NCI-H2227 (cell line): ENCODE measurements at regions not wholly inside any gene's neighbourhood (a gene's known extent, or its start where the extent isn't known, plus 50 kb on each side); places are given as distances from the start of the nearest gene placed in this dataset.
A peak's percentile ranks its signal among the peaks of the same experiment; 100 is the strongest.

ENCODE experiments used
- DNase-seq: peaks from one replicate; lab custom pipeline; 2025; ENCODE audit not compliant: unreplicated experiment; lab: John Stamatoyannopoulos, UW

DNA sequence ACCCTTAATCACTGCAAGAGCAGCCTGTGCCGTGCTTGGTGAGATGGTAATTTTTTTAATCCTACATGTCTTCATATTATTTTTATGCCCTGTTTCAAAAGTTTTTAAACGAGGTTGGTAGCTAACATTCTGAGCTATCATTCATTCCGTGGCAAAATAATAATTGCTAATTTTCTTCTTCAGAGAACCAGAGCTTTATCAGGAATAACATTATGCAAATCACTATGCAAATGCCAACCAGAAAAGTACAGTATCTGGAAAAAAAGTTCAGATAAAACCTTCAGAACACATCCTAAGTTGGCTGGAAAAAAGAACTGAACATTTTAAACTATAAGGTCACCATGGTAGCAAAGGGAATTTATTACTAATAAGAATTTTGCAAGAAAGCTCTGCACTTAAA lies 165.1 kb upstream of the NABP1 start:
- DNase-seq: no peak

DNA sequence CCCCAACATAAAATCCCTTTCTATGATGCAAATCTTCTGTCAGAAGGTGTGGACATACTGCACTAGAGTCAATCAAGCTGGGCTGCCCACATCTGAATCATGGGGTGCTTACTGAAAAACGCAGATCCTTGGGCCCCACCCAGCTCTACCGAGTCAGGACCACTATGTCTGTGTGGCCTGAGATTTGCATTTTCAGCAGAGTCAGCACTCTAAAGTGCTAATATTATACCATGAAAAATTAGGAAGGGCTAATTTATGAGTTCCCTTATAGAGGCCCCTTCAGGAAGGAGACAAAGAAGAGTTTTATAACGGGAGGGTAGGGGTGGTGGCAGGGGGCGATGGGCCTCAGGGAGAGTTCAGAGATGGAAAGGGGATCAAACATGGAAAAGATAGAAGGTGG lies 163.3 kb upstream of the NABP1 start:
- DNase-seq: no peak

DNA sequence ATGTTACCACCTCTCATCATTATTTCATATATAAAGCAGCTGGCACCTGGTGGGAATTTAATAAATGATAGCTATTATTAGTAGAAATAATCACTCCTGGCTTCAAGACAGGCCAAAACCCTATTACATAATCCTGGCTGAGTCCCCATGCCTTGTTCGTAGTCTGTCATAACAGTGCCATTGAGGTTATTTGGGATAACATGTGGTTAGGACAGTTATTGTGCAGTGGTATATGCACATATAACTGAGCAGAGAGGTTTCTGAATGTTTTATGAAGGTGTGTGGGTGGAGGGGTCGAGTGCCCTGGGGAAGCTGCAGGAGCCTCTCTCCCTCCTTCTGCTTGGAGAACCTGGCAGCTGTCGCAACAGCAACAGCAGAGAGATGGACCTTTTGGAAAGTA lies 162.4 kb upstream of the NABP1 start:
- peak; percentile 23 for DNase-seq

DNA sequence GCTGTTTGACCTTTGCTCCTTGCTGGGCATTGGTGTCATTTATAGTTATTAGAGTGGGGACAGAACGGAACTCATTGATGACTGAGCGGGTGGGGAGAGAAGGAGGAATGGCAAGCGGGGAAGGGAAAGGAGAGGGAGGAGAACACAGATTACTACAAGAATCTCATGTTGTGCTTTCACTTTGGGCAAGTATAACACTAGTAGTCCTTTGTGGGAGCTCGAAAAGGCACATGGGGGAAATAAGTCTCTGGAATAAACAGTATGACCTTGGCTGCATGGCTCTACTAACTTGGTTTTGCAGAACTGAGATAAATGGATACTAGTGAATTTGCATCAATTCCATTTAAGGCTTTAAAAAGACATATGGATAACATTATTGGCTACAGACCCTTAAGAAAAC lies 161.7 kb upstream of the NABP1 start:
- no peak for DNase-seq

DNA sequence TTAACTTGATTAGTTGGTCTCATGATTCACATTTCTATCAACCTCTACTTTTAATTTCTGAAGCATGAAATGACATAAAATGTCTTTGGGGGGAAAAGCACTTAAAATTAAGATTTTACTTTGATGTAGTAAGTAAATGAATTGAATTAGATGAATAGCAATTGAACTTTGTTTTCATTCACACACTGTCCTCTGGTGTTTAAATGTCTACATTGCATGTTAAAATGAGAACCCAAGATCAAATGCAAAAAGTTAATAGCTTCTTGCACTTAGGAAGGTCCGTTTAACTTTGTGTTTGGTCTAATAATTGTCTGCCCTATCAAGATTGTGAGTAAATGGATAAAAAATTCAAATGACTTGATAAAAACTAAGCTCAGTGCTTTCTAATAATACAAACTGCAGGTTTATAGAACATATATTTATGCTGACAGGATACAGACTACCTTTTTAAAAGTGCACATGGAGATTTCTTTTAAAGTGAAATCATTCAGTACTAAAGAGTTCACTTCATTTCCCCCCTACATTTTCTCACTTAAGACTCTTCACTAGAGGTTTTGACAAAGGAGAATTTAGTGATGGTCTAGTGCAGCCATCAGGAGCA lies 156.2 kb upstream of the NABP1 start:
- DNase-seq: peak; percentile 38

DNA sequence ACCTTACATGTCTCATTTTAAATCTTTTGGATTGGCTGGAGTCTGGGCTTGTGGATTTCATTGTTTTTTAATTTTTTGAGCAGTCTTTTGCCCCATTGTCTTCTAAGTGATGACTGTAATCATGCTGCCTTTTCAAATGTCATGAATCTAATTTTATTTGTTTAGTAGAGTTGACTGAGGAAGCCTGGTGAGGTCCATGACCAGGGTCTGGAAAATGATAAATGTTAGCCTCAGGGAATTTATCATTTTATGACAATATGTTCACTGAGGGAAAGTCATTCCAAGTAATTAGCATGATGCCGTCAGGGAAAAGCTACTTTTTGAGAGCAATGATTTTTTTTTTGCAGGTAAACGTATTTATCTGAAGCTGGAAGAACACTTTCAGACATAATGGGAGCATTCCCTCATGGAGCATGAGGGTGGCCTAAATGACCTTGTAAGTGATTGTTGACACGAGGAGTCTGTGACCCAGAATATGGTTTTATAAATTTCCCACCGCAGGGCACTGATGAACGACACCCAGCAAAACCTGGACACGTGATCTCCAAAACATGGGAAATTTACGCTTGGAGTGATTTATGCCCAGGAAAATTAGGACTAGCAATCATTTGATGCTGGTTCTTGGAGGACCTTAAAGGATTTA lies 155.3 kb upstream of the NABP1 start:
- DNase-seq: peak; percentile 81

DNA sequence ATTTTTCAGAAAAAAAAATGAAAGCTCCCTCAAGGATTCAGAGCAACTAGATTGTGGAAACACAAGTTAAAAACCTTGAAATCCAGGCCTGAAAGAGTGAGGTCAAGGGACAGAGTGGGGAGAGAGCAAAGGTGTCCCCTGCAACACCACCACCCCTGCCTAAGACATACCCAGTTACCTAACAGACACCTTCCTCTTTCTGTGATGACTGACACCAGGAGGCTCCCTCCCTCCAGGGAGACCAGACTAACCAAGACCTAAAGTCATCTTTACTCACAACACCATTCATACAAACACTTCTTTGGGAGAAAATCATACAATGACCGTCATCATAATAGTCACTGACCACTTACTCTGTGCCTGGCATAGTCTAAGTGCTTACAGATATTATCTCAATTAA lies 151.8 kb upstream of the NABP1 start:
- DNase-seq: no peak

DNA sequence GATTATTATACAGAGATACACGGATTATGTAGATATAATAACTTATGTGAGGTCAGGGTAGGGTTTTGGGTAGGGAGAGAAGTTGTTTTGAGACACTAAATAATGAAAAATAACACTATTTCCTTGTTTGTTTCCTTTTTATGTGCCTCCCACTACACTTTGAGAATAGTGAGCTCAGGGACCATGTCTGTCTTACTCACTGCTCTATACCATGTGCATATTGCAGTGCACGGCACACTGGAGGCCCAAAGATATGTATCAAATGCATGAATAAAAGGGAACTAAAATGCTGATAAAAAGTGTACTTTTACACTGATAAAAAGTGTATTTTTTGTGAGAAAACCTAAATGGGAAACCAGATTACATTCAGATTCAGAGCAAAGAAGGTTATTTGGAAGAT lies 151.4 kb upstream of the NABP1 start:
- no peak for DNase-seq

DNA sequence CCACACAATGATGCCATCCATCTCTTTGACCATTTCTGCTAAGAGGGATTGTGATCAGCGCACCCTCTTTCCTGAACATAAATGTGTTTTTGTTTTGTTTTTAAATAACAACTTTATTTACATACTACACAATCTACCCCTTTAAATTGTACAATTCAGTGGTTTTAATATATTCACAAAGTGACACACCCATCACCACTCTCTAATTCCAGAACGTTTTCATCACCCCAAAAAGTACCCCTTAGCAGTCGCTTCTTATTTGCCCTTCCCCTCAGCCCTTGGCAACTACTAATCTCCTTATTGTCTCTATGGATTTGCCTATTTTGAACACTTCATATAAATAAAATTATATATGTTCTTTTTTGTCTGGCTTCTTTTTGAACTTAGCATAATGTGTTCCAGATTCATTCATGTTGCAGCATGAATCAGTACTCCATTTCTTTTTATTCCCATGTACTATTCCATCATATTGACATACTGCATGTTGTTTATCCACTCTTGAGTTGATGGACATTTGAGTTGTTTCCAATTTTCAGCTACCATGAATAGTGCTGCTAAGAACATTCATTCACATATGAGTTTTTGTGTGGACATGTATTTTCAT lies 150.9 kb upstream of the NABP1 start:
- no peak for DNase-seq

DNA sequence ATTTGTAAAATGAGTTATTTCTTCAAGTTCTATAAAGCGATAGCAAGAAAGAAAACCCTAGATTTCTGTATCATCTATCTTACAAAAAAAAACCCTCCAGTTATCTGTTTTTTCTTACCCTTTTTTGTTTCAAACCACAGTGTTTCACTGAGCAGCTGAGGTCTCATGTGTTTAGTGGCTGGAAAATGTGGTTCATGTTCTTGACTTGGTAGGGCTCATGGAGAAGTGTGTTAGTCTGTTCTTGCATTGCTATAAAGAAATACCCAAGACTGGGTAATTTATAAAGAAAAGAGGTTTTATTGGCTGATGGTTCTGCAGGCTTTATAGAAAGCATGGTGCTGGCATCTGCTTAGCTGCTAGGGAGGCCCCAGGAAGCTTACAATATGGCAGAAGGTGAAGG lies 147.3 kb upstream of the NABP1 start:
- DNase-seq: no peak

DNA sequence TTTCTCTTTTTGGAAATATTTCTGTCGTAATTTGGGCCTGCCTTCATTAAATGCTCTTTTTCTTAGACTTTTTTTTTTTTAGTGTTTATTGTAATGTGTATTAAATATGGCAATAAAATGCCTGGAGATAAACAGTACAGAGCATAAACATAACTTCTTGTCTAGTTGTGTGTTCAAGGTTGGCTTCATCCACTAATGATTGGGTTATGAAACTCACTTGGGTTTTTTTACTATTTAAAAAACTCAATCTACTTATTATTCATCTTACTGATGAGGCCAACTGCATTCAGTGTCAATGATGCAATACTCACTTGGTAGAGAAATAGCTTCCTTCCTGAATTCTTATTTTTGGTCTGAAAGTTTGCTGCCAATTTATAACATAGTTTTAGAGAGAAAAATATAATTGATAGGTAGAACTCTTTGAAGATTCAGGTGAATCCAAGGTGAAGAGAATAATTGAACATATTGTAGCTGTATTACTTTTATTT lies 144.2 kb upstream of the NABP1 start:
- DNase-seq: no peak

DNA sequence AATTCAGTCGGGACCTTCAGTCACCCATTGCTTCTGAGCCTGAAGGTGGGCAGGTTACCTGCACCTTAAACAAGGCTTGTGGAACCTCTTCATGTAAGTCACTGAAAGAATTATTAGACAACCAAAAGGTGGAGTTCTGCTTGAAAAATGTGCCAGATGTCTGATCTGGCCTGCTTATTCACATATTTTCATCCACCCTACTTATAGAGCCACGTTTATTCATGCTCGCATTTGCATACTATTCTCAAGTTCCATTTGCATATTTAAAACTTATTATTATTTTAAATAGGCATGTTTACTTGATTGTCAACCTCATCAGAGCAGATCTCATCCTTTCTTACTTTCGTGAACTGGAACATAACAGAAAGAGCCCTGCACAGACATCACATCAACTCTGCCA lies 140.0 kb upstream of the NABP1 start:
- DNase-seq: no peak

DNA sequence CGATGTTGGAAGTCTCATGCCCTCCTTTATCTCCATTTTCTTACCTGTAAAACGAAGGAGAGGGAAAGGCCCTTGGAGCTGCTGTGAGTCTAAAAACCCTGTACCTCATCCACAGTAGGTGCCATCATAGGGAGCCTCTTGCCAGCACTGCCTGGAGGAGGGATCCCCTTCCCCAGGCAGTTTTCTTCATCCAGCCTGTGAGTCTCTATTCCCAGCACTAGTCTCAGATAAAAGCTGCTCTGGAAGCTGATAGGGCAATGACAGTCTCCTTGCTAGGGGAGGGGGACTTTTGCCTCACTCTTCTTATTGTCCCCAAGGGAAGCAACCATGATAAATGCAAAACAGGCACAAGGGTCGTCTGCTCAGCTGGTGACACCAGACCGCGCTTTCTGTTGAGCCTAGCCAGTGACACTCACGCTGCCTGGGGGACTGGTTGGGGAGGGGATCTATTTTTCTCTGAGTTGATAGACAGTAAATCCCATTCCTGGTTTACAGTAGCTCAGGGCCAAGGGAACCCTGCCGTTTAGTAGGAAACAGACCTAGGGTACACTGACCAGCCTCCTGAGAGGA lies 139.5 kb upstream of the NABP1 start:
- DNase-seq: no peak

DNA sequence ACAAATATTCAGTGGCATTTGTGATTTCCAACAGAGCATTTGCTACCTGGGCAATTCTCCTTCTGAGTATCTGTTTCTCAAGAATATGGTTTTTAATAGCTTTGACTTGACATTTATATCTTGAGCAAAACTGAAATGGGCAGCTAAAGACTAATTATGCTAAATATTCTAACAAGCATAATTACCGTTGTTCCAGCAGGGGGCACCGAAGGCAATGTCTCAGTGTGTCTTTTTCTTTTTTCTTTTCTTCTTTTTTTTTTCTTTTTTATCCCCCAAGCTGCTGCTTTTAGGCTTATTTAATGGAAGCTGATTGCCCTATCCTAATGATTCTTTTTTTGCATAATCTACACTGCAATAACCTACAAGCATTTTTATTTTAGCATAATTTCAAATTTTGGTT lies 138.9 kb upstream of the NABP1 start:
- peak; percentile 13 for DNase-seq

DNA sequence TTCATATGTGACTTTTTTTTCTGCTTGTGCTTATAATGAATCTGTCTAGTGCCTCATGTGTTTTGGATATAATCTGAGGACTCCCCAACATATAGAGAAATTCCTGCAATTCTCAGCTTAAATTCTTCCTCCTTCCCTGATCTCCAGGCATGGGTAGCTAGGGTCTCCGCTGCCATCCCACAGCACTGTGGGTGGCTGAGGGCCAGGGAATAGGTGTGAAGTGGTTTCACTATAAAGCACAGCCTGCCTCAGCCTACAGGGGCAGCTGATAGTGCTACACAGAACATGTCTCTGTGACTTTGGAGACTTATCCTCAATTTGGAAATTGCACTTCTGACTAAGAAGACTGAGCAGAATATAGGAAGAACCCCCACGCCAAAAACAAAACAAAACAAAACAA lies 137.3 kb upstream of the NABP1 start:
- no peak for DNase-seq

DNA sequence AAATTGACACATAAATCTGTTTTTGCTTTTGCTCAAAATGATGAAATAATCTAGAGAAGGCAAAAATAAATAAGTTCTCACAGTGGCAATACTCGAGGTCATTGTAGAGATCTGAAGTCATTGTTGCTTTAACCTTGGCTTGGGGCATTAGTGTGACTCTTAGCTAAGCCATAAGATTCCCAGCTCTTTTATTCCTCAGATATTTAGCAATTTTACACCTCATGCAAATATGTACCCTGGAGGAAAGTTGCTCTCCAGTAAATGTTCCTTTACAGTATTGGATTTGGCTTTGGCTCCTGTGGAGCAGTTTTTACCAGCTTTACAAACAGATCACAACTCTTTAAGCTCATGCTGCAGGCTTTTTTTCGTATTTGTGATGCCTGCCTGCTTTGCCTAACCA lies 134.2 kb upstream of the NABP1 start:
- DNase-seq: no peak

DNA sequence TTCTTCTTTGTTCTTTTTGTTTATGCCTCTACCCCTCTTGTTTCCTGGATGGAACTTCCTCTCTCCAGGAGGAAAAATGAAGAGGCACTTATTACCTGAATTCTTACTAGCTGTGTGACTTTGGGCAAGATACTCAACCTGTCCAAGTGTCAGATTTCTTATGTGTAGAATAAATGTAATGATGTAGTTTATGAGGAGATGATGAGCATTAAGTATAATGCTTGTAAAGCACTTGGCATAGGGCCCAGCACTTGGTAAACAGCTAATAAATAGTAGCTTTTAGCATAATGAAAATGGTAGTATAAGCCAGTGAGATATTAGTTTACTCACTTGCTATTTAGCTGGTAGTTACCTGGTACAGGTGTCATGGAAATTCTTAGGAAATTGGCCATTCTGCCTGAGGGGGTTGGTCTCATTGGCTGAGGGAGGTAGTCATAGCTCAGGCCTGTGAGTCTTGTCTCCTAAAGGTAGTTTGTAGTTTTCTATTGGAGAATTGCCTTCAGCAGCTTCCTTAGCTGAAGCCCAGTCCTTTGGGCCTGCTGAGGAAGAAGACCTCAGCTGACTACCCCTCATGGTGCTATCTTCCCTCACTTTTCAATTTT lies 133.4 kb upstream of the NABP1 start:
- no peak for DNase-seq

DNA sequence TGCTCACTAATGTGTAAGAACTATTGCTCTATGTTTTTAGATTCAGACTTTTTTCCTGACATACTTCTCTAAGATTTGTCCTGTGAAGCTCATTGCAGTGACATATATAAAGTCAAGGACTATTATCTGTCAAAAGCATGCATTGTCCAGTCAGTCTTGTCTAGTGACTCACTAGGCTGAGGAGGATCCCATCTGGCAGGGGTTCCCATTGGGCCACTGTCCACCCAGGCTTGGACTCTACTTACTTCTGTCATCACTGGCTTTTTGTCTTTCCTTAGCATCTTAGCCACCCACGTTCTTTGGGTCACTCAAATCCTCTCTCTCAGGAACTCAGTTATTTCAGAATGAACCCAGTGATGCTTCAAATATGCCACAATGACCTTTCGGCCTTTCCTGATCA lies 132.6 kb upstream of the NABP1 start:
- DNase-seq: no peak

DNA sequence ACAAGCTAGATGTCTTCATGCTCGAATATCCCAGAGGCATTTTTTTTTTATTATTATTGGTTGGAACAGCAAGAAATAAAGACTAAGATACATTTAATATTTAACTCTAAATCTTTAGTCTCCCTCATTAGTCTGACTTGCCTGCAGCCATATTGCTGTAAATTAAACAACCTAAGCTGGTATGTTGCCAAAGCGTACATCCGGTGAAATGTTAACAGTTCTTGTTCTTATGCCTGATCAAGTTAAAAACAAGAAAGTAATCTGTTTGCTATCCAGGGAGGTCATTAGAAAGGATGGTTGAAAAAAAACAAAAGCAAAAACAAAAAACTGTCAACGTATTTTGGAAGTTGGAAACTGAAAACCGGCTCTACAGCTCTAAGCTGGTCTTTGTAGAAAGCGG lies 125.9 kb upstream of the NABP1 start:
- no peak for DNase-seq

DNA sequence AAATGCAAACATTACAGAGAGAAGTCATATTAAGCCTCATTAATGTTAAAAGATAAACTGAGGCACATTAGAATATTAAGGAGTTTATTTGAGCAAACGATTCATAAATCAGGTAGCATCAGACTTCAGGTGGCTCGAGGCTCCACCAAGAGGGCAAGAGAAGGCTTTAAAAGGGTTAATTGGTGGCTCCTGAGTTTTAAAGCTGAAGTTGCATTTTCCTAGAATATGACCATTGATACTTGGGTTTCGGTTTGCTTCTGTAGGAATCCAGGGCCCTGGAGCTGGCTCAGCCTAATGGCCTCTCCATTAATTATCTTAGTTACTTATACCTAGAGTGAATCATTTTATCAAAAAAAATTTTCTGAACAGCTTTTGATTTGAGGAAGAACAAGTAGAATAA lies 123.7 kb upstream of the NABP1 start:
- DNase-seq: no peak

DNA sequence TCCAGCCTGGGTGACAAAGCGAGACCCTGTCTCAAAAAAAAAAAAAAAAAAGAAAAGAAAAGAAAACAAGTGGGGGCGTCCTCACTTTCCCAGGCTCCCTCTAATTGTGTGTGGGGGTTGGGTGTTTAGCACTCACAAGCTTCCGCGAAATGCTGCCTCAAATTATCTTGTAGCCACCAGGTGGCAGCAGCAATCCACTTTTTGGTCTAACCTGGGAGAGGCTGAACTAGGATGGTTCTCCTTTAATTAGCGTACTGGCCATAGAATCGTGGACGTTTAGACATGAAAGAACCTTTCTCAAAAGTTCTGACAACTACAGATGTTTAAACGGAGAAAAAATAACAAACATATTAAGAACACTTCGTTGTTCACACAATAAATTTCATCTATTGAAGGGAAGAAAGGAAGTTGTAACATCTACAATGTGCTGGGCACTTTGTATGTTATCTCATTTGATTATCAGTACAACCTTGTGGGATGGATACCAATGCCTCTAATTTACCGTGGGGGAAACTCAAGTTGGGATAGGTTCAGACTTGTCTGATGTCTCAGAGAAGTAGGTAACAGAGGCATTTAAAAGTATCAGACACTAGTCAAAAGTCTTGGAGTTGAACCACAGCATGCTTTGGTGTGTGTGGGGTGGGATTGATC lies 122.7 kb upstream of the NABP1 start:
- peak; percentile 95 for DNase-seq

DNA sequence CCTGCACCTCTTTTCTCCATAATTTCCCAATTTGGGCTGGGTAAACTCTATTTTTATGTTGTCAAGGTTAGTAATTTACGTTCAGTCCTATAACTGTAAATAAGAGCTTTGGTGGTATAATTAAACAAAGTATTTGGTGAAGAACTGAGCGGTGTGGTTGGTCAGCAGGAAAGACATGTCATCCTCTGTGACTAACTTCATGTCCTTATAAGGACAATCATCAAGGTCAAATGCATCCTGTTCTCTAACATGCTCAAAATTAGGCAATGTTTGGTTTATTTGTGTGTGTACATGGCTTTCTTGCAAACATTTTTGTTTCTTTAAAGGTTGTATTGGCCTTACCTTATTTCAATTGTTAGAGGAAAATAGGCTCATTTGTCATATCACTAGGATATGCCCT lies 121.5 kb upstream of the NABP1 start:
- DNase-seq: no peak
